ENCODE measurements at regions not wholly inside any gene's neighbourhood (a gene's known extent, or its start where the extent isn't known, plus 50 kb on each side); places are given as distances from the start of the nearest gene placed in this dataset.

DNA sequence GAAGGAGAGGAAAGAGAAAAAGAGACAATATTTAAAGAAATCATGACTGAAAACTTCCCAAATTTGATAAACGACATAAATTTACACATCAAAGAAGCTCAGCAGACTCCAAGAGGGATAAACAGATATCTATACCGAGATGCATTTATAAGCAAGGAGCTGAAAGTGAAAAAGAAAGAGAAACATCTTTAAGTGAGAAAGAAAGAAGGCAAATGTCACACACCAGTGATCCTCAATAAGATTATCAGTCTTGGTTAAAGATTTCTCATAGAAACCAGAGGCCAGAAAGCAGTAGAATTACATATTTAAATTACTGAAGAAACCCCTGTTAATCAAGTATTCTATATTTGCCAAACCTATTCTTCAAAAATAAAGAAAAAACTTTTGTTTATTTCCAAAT, 424.2 kb downstream of the SLC16A7 start:
- Histone ChIP-seq H3K27ac (no peak overlapping the region), H3K4me3 (no peak overlapping the region)

- Histone ChIP-seq H3K4me3 (no peak overlapping the region), H3K27ac (no peak overlapping the region)
Measured at GRCh38 chr12:60021235-60021634, 425.4 kb downstream of the SLC16A7 start.

GRCh38 chr12:60027266-60027665, 431.4 kb downstream of the SLC16A7 start:
- no peak overlapping the region for H3K4me3 ChIP-seq
- no peak overlapping the region for H3K27ac ChIP-seq

GRCh38 chr12:60034147-60034546, 438.3 kb downstream of the SLC16A7 start:
- no peak overlapping the region for H3K4me3 ChIP-seq
- H3K27ac ChIP-seq = no peak overlapping the region

DNA sequence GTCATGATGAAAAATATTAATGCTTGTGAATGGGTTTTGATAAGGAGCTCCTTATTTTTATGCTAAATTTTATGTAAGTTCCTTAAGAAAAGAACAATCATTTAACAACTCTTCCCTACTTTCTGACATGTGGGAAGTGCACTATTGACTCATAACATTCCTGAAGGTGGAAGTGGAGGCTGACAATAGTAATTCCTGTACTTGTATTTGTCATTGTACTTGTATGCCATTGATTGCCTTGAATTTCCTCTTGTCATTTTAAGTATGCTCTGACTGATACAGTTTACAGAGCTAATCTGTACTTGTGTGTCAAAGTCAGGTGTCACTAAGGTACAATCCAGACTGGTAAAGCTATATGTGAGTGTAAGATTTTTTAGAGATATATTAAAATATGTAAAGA, 440.0 kb downstream of the SLC16A7 start:
- Histone ChIP-seq H3K27ac (no peak overlapping the region), H3K4me3 (no peak overlapping the region)

- no peak overlapping the region for H3K27ac ChIP-seq
- no peak overlapping the region for H3K4me3 ChIP-seq
Measured at GRCh38 chr12:60042835-60043234, 447.0 kb downstream of the SLC16A7 start.

DNA sequence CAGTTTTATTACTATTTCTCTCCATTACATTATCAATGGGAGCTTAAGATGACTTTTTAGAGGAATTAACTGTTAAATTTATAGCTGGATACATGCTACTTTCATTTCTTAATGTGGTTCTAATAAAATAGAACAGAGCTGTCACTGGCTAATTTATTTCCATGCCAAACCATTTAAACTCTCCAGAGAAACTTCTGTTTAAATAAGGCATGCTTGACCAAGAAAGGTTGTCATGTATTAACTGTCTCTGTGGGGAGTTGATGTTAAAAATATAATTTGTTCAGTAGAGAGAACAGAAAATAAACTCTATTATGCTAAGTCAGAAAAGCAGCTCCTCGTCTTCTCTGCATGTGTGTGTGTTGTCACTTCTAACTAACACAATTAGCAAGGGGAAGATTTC, 447.4 kb downstream of the SLC16A7 start:
- no peak overlapping the region for H3K27ac ChIP-seq

DNA sequence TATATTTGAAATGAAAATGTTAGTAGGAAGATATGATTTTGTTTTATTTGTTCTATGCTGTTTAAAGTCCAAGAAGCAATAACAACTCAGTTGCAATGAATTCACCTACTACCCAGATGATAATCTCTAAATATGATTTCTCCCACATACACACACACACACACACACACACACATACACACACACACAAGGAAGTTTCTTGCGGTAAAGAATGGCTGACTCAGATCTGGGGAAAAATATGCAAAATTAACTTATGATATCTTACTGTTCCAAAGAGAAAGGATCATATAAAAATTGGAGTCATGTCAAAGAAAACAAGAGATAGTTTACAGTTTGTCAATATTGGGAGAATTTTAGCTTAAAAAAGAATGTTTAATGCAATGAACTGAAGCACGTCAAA, 456.7 kb downstream of the SLC16A7 start:
- H3K27ac ChIP-seq = no peak overlapping the region
- no peak overlapping the region for H3K4me3 ChIP-seq

More for the DNA sequence above, 447.4 kb downstream of the SLC16A7 start:
- H3K4me3 ChIP-seq = no peak overlapping the region

DNA sequence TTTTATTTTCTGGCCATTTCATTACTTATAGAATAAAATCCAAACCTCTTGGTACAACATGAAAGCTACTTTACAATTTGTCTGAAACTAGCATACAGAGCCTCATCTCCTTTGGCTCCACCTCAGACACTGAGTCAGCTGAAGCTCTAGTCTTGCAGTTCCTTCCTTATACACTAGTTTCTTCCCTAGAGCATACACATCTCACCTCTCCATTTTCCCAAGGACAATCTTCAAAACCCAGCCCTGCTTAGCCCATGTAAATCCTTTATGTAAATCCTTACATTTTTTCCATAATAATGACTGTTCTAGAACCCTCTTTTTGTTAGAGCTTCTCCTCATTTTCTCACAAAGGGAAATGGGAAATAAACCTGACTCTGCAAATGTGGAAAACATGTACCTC, 463.4 kb downstream of the SLC16A7 start:
- Histone ChIP-seq H3K4me3 (no peak overlapping the region), H3K27ac (no peak overlapping the region)

GRCh38 chr12:60066655-60067054, 470.8 kb downstream of the SLC16A7 start:
- H3K4me3 ChIP-seq = no peak overlapping the region
- no peak overlapping the region for H3K27ac ChIP-seq

DNA sequence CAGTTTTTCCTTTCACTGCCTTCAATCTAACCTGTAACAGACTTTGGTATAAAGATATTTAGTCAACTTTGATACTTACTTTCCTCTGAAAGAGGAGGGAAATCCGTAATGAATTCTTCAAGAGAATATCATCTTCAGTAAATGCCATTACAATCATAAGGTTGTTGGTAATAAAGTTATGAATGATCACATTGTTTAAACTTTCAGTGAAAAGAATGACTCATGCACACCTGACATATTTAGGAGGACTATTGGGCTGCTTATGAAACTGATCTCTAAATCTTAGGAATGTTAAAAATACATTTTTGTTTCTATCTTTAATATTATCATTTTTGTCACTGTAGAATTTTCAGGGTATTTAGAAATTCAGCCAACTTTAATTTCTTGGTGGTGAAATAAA, 474.7 kb downstream of the SLC16A7 start:
- Histone ChIP-seq H3K27ac (no peak overlapping the region), H3K4me3 (no peak overlapping the region)

DNA sequence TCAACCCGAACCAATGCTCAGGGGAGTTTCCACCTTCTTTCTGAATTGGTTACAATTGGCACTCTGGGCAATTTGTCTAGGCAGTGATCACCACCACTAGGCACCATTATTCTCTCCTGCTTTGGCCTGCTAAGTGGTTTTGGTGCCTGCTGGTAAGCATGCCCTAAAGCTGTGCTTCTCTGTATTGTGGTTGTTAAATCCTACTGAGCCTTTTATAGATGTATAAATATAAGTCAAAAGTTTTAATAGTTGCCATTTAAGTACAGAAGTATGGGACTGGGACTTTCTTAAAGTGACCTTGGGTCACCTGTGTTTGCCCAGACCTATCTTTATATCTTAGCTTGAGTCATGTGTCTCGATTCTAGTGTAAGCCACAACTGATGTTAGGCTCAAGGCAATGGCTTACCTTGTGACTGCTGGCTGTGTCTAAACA, 475.9 kb downstream of the SLC16A7 start:
- Histone ChIP-seq H3K4me3 (no peak overlapping the region), H3K27ac (no peak overlapping the region)

- H3K4me3 ChIP-seq = no peak overlapping the region
- no peak overlapping the region for H3K27ac ChIP-seq
Measured at GRCh38 chr12:60072911-60073310, 477.1 kb downstream of the SLC16A7 start.

DNA sequence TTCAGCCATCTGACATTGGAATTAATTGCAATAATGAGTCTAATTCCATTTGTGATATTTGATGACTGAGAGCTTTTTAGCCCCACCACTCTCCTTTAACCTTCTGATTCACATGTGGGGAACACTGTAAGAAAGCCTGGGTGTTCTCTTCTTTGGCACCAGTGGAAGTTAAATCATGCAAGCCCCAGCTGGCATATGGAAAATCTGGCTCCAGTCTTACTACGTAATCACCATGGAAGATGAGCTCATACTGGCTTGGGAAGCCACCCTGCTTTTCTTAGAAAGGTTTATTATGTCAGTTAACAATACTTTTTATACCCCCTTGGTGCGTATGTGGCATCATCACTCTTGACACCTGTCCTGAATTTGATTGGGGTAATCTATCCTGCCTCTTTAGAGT, 479.3 kb downstream of the SLC16A7 start:
- Histone ChIP-seq H3K4me3 (no peak overlapping the region), H3K27ac (no peak overlapping the region)

GRCh38 chr12:60078026-60078425, 482.2 kb downstream of the SLC16A7 start:
- Histone ChIP-seq H3K27ac (no peak overlapping the region), H3K4me3 (no peak overlapping the region)

DNA sequence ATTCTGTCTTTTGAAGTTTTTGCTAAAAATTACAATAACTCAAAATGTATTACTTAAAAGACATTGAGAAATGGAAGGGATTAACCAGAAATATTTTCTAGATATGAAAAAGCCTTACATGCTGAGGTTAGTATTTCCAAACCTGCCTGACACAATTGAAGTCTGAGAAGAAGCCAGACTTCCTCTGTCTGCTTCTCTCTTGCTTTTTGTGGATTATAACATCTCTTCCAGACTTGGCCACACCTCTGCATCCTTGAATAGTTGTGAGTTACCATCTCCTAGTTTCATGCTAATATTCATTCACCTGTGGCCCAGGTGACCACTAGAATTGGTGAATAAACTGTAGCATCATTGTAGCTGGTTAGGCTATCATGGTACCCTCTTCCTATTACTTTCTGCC, 497.6 kb downstream of the SLC16A7 start:
- Histone ChIP-seq H3K4me3 (no peak overlapping the region), H3K27ac (no peak overlapping the region)

DNA sequence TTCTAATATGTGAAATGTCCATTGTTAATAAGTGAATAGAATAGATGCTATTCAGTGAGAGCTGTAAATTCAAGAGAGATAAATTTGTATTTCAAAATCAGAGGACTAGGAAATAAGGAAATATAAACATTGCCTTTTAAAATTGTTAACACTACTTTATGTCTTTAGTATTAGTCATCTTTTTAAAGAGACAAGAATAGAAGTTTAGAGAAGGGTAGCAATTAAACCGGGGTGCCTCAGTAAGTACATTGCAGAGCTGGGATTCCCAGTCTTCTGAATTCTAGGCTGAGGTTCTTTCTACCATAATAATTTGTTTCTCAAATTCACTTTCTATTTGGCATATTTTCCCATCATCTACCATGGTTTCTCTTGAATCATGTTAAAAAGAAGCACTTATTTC, 498.6 kb downstream of the SLC16A7 start:
- Histone ChIP-seq H3K4me3 (no peak overlapping the region), H3K27ac (no peak overlapping the region)

- H3K27ac ChIP-seq = no peak overlapping the region
- no peak overlapping the region for H3K4me3 ChIP-seq
Measured at GRCh38 chr12:60096727-60097126, 500.9 kb downstream of the SLC16A7 start.

DNA sequence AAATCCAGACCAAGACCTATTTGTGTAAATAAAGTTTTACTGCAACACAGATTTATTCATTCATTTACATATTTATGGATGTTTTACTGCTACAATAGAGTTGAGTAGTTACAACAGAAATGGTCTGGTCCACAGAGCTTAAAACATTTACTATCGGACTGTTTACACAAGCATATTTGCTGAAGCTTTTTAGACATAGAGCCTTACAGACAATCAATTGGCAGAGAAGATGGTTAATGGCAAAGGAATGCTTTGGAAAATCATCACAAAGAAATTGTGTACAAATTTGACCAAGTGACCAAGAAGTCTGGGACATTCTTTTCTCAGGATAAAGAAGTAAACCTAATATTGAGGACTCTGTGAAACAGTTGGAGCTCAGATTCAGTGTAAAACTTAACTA, 504.3 kb downstream of the SLC16A7 start:
- Histone ChIP-seq H3K4me3 (no peak overlapping the region), H3K27ac (no peak overlapping the region)

GRCh38 chr12:60100852-60101251, 505.0 kb downstream of the SLC16A7 start:
- H3K27ac ChIP-seq = no peak overlapping the region
- no peak overlapping the region for H3K4me3 ChIP-seq

- Histone ChIP-seq H3K4me3 (no peak overlapping the region), H3K27ac (no peak overlapping the region)
Measured at GRCh38 chr12:60101715-60102114, 505.9 kb downstream of the SLC16A7 start.

DNA sequence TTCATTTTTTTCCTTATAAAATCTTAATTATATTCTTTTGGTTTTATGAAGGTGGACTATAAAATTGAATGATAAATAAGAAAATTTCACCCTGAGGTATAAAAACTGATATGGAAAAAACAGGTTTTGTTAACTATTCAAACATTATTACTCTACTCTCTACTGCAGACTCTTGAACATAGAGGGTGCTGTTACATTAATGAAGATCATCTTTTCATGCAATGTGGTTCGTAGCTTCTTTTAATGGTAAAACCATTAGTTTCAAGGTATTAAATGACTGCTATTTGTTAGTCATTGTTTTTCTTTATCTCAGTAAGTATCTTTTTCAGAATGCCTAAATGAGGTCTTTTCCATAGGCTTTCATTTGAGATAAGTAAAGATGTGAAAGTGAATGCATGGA, 510.4 kb downstream of the SLC16A7 start:
- Histone ChIP-seq H3K4me3 (no peak overlapping the region), H3K27ac (no peak overlapping the region)

GRCh38 chr12:60107992-60108391, 512.2 kb downstream of the SLC16A7 start:
- no peak overlapping the region for H3K4me3 ChIP-seq
- no peak overlapping the region for H3K27ac ChIP-seq
